Putamen (tissue), 1 donor: ENCODE measurements at regions not wholly inside any gene's neighbourhood (a gene's known extent, or its start where the extent isn't known, plus 50 kb on each side); places are given as distances from the start of the nearest gene placed in this dataset.
"Not testable (repeated sequence)": the region's sequence is repeated elsewhere in the genome, so short reads cannot be mapped to it uniquely, and the experiment has no call there.

Experiments used
- DNase-seq: peaks from one replicate; pipeline ENCODE4 v3.0.0-alpha.2; 2016; ENCODE audit warnings: low spot score

DNA sequence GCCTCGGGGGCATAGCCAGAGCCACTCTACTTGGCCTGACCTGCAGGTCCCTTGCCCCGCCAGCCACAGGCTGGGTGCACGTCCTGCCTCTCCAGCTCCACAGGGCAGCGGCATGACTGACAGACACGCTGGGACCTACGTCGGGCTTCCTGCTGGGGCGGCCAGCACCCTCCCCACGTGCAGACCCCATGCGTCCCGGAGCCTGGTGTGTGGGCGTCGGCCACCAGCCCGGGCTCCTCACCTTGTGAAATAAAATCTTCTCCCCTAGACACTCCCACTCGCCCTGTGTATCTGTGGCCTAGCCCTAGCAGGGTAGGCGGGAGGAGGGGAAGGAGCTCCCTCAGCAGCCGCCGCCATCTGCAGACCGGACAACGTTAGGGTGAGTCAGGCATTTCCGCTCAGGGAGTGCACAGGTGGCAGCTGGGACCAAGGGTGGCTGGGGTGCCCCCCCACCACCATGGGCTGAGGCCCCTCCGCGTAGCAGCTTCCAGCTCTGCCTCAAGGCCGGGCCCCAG lies 119.5 kb downstream of the IGLL1 start:
- not testable (repeated sequence) for DNase-seq

DNA sequence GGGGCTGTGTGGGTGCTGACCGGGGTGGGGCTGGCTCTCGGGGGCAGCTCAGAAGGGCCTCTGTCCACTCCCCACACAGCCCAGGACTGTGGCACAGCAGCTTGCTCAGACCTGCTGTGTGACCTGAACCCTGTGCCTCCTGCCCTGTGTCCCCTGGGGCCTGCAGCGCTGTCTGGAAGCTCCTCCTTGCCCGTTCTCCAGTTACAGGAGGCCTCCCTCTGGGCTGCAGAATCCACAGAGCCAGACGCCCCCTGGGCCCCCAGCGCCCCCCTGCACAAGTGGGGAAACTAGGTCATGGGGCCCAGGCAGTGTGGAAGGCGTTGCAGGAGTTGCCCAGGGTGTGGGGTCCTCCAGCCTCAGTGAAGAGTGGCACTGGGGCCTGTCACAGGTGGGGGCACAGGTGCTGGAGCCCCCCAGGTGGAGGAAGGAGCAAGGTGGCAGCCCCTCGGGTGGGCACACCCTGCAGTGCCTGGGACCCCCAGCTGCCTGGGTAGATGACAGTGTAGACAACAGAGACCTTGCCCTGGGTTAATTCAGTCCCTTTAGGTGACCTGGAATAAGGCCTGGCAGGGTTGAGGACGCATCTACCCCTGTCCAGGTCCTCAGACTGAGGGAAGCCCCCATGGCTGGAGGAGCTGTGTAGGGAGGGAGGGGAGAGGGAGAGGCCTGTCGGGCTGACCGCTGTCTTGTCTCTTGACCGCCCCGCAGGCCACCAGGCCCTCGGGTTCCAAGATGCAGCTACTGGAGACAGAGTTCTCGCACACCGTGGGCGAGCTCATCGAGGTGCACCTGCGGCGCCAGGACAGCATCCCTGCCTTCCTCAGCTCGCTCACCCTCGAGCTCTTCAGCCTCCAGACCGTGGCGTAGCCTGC lies 120.2 kb downstream of the IGLL1 start:
- DNase-seq = not testable (repeated sequence)

DNA sequence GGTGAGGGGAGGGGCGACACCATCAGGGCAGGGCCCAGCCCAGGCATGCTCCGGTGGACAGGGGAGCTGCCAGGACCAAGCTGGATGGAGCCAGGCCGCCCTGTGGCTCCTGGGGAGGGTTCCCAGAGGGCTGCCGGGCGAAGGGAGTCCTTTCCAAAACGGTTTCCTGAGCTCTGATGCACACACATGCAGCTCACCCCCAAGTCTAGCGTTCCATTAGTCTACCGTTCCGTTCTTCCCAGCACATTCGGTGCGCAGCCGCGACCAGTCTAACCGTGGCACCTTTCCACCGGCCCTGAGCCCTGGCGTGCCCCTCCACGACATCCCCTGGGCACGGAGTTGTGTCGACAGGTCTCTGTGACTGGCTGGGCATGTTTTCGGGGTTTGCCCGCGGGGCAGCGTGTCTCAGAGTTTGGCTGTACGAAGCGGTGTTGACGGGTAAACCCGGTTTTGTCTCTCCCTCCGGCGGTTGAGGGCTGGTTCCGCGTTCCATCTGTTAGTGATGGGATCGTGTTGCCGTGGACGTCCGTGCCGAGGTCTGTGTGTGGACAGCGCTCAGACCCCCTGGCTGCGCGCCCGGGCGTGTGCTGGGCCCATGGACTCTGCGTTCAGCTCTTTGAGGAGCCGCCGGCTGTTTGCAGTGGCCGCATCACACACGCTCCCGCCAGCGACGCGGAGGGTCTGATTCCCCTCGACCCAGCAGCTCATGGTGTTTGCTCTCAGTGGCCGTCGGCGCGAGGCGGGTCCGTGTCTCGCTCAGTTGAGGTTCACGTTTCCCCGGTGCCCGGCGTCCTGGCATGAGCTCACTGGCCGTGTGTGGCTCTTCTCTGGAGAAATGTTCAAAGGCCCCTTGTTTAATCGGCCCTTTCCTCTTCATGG lies 121.2 kb downstream of the IGLL1 start:
- DNase-seq = no peak

GRCh38 chr22:23457380-23457985 lies 122.6 kb downstream of the IGLL1 start:
- DNase-seq = no peak

DNA sequence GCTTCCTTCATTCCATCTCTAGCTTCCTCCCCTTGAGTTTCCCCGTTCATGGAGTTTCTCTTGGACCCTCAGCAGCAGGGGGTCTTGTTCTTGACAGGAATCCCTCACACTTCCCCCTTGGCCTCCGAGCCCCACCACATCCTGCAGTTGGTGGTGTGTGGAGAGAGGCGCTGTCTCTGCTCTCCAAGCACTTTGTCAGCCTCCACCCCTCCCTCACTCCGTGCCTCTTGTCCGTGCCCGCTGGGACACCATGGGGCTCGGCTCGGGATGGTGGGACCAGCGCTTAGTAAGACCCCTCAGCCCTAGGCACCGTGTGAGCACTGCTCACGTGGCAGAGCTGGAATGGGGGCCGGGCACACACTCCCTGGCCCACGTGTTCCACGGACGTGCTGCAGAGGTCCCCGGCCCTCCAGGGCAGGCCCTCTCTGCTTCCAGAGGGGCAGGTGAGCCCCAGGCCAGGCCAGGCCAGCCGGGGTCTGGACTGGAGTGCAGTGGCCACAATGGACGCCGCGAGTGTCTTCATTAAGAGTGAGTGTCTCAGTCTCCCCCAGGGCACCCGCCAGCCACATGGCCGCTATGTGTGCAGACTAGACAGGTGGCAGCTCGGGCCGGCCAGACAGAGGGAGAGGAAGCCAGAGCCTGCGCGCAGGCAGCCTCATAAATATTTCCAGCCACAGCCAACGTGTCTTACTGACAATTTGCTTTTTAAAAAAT lies 123.3 kb downstream of the IGLL1 start:
- DNase-seq = not testable (repeated sequence)

DNA sequence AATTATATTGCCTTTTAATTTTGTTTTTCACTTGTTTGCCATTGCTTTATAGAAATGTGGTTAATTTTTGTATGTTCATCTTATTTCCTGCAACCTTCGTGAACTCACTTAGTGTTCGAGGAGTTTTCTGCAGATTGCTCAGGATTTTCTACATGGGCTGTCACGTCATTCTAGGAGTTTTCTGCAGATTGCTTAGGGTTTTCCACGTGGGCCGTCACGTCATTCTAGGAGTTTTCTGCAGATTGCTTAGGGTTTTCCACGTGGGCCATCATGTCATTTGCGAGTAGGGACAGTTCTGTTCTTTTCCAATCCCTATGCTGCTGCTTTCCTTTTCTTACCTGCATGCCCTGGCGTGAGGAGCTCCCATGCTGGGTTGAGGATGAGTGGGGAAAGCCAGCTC lies 125.7 kb downstream of the IGLL1 start:
- DNase-seq = not testable (repeated sequence)

GRCh38 chr22:23453277-23453676 lies 126.8 kb downstream of the IGLL1 start:
- DNase-seq = no peak

DNA sequence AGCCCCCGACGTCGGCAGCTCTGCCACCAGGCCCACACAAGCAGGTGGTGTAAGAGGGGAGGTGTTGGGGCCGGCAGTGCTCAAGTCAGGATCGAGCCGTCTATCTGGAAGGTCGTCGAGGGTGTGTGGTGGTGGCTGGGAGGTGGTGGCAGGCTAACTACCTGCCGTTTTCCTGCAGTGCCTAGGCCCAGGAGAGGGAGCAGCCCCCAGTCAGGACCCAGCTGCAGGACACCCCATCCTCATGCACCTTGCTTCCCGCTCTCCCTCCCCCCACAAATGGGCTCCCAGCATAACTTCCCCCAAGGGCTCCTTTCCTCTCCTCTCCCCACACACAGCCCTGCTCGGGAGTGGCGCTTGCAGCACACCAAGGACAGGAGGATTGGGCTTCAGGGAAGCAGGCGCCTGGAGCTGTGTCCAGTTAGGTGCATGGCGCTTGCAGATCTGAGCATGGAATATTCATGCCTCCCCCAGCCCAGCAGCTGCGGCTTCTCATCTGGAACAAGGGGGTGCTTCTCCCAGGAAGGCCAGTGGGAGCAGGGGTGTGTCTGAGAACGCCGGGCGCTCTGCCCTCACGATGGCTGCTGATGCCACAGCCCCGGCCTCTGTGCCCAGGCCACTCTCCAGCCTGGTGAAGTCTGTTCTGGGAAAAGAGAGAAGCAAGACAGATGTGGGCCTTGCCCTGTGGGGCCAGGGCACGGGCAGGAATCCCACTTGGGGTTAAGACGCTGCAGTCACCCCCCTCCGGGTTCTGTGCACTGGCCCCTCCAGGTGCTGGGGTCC lies 127.7 kb downstream of the IGLL1 start:
- no peak for DNase-seq

DNA sequence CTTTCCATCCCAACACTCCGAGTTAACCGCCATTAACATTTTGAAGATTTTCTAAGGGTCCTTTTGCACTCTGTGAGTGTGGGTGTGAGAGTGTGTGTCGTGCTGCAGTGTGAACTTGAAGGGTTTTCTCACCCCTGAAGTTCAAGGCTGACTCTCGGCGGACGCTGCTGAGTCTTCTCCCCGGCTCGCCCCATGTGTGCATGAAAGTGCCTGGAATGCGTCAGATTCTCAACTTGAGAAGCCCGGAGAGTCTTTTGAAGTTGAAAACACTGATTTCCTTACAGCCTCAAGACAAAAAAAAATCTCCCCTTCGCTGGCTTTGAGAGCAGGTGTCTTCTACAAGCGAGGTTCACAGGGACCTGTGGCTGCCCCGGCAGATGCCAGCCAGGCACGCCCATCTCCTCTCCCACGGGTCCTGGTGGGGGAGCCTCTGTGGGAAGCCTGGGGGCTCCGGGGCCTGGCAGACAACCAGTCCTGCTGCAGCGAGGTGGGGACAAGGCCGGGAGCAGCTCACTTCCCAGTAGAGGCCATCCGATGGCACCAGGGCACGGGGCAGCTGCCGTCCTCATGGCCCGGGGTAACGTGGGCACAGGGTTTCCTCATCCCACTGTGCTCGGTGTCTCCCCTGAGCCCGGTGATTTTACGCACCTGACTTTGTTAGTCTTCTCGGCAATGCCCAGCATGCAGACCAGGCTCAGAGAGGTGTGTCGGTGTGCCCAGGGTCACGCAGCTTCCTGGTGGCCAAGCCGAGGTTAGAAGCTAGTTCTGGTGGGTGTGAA lies 128.4 kb downstream of the IGLL1 start:
- not testable (repeated sequence) for DNase-seq

DNA sequence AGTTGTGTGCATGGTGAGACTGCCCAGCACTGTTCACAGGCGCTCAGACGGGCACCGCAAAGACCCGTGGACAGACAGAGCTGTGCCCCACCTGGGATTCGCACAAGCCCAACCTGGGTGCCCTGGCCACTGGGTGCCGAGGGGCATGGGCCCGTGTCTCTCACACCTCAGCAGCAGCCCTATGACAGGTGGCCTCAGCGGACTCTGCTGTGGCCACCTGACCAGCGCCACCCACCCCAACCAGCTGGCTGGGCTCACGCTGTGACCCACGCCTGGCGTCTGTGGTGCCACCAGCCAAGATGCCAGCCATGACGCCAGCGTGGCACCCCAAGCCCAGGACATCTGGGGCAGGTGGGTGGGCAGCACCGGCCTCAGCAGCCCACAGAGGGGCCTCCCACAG lies 129.3 kb downstream of the IGLL1 start:
- DNase-seq = not testable (repeated sequence)

DNA sequence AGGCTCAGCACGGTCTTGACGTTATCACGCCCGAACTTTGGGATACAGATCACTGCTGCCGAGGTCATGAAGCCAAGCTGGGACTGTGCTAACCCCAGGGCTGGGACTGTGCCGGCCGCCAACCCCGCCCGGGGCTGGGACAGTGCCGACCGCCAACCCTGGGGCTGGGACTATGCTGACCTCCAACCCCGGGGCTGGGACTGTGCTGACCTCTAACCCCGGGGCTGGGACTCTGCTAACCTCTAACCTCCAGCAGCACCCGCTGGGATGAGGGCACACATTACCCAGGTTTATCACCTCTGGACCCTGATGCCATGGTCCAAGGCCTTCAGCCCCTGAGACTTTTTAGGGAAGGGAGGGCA lies 129.7 kb downstream of the IGLL1 start:
- DNase-seq = no peak

DNA sequence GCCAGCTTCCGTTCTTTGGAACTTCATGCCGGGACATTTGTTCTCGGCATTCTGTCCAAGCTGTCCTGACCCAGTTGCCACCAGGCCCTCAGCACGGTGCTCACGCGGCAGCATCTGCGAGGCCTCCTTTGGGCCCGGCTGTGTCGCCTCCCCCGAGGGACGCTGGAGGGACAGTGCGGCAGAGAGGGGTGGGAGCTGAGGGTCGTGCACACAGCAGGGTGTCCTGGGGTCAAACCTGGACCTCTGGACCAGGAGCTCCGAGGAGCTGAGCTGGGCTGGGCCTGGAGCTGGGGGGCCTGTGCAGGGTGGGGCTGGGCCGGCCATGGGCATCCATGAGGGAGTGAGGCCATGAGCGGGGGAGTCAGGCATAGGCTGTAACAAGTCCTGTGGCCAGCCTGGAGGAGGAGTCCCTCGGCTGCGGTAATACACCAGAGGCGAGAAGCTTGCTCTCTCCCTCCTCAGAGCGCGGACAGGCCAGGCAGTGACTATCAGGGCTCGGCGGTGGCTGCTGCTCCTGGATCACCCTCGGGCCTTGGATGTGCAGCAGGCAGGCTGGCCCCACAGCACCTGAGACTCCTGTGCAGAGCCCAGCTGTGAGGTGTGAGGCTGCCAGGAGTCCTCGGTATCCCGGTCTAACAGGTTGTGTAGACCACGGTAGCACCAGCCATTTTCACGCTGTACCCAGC lies 130.2 kb downstream of the IGLL1 start:
- DNase-seq = not testable (repeated sequence)

GRCh38 chr22:23448499-23449288 lies 131.4 kb downstream of the IGLL1 start:
- DNase-seq = not testable (repeated sequence)

DNA sequence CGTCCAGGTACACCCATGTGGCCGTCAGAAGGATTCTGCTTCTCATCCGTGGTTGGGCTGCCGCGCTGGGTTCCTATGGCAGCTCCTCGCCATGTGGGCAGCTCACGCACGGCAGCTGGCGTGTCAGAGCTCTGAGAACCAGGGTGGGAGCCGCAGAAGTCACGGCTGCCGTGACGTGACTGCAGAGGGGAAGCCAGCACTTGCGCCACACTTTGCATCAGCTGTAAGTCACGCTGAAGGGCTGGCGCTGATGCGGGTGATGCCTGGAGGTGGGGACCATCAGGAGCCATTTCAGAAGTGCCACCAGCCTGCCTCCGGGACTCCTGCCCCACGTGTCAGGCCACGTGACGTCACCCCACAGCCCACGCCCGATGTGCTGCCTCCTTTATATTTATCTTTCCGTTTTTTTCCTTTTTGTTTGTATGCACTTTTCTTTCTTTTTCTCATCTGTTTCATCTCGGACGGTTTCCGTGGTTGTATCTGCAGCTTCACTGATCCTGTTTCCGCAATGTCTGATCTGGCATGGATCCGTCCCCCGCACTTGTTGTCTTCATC lies 133.2 kb downstream of the IGLL1 start:
- DNase-seq = no peak

DNA sequence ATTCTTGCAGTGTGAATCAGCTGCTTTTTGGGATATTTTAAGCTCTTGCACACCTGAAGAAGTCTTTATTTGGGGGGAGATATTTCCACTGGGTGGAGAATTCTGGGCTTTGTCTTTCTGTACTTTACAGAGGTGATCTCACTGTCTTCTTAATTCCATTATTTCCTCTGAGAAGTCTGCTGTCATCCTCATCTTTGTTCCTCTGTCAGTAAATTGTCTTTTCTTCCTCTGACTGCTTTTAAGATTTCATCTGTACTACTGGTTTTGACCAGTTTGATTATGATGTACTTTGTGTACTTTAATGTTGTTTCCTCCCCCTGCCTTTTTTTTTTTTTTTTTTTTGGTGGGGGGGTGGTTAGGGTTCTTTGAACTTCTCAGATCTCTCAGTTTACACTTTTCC lies 133.9 kb downstream of the IGLL1 start:
- not testable (repeated sequence) for DNase-seq

DNA sequence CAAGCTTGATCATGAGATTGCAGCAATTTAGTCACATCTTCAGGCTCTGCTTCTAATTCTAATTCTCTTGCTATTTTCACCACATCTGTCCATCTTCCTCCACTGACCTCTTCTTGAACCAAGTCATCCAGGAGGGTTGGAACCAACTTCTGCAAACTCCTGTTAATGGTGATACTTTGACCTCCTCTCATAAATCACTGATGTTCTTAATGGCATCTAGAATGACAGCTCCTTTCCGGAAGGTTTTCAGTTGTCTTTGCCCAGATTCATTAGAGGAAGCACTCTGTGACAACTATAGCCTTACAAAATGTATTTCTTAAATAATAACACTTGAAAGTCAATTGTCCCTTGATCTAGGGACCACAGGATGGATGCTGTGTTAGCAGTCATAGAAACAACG lies 136.2 kb downstream of the IGLL1 start:
- not testable (repeated sequence) for DNase-seq

GRCh38 chr22:23439581-23439980 lies 140.5 kb downstream of the IGLL1 start:
- not testable (repeated sequence) for DNase-seq

DNA sequence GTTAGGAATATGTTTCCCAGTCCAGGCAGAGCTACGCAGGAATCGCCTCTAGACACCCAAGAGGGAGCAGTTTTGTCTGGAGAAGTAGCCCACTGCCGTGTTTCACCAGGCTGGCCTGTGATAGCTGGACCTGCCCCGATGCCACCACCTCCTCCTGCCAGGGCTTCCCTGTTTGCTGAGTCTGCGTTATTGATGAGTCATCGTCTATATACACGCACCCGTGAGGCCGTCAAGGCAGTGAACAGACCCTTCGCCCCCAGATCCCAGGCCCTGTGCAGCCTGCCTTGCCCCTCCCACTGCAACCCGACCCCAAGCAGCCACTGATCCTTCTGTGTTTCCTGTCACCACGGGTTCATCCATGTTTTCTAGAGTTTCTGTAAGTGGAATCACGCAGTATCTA lies 141.9 kb downstream of the IGLL1 start:
- no peak for DNase-seq
